ENCODE measurements at regions not wholly inside any gene's neighbourhood (a gene's known extent, or its start where the extent isn't known, plus 50 kb on each side); places are given as distances from the start of the nearest gene placed in this dataset.

DNA sequence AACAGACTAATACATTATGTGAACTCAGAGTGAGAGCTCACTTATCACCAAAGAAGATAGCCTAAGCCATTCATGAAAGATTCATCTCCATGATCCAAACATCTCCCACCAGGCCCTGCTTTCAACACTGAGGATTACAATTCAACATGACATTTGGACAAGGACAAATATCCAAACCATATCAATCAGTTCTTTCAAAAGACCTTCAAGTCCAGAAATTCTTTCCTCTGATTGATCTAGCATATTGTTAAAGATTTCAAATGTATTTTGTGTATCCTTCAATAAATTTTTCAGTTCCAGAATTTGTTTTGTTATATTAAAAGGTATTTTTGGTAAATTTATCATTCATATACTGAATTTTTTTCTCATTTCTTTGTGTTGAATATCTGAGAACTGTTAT, 1055.8 kb downstream of the SLC6A15 start:
- TF ChIP-seq POLR2AphosphoS5 (IDR thresholded peaks at IDR 0.05; ENCODE audit: low read depth, low read length) (no peak), POLR2A (IDR thresholded peaks at IDR 0.05; ENCODE audit: low read depth, low read length) (no peak), TAF1 (IDR thresholded peaks at IDR 0.05; ENCODE audit: borderline replicate concordance, low read depth, low read length) (no peak)
- no peak for DNase-seq (ENCODE audit: insufficient read length)
- no peak for FAIRE-seq

DNA sequence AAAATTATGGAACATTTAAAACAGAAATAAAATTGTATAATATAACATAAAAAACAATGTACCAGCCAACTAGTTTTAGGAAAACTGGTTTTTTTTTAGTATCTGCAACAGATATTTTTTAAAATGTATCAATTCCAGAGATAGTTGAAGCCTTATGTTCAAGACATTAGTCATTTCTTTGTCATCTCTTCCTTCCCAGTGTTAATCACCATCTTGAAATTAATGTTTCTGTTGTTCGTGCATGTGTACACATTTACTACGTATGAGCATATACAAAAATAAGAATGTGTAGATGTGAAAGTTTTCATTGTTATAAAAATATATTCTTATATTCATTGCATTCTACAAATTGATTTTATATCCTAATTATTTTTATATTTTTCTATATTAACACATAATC, 1062.1 kb downstream of the SLC6A15 start:
- TF ChIP-seq POLR2A (IDR thresholded peaks at IDR 0.05; ENCODE audit: low read depth, low read length) (no peak), POLR2AphosphoS5 (IDR thresholded peaks at IDR 0.05; ENCODE audit: low read depth, low read length) (no peak), TAF1 (IDR thresholded peaks at IDR 0.05; ENCODE audit: borderline replicate concordance, low read depth, low read length) (no peak)
- DNase-seq (ENCODE audit: insufficient read length): no peak
- FAIRE-seq: no peak

DNA sequence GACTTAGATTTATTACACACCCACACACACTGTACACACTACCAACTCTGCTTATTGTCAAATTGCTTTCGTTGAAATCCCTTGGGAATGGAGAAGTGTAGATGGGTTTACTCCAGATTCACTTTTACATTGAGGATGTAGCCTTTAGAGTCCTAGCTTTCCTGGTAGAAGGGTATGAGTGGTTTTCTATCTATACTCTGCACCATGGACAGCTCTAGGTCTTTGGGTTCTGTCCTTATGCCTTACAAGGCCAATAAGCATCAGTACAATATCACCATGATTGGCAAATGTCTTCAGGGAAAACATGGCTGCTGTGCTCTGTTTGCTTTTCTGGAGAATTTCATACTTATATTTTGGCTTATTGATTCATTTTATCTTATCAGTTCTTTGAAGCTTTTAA, 1063.9 kb downstream of the SLC6A15 start:
- no peak for TF ChIP-seq TAF1 (IDR thresholded peaks at IDR 0.05; ENCODE audit: borderline replicate concordance, low read depth, low read length)
- TF ChIP-seq POLR2A (IDR thresholded peaks at IDR 0.05; ENCODE audit: low read depth, low read length): no peak
- TF ChIP-seq POLR2AphosphoS5 (IDR thresholded peaks at IDR 0.05; ENCODE audit: low read depth, low read length): no peak
- FAIRE-seq: no peak
- no peak for DNase-seq (ENCODE audit: insufficient read length)

DNA sequence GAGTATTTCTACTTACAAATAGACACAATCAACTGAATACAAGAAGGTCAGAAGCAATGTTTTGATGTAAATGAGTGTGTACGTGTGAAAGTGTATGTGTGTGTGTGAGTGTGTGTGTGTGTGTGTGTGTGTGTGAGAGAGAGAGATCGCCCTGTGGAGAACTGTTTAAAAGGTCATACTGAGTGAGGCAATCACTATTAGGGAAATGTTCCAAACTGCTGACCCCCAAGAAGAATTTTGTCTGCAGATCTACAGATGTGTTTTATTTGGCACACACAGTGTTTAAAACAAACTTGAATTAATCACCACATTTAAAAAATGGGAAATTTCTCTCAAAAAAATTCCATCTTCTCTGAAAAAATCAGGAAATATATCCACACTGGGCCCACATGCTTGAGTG, 1069.1 kb downstream of the SLC6A15 start:
- FAIRE-seq (no peak), DNase-seq (ENCODE audit: insufficient read length) (no peak)
- TF ChIP-seq POLR2A (IDR thresholded peaks at IDR 0.05; ENCODE audit: low read depth, low read length): no peak
- TF ChIP-seq POLR2AphosphoS5 (IDR thresholded peaks at IDR 0.05; ENCODE audit: low read depth, low read length): no peak
- TF ChIP-seq TAF1 (IDR thresholded peaks at IDR 0.05; ENCODE audit: borderline replicate concordance, low read depth, low read length): no peak

DNA sequence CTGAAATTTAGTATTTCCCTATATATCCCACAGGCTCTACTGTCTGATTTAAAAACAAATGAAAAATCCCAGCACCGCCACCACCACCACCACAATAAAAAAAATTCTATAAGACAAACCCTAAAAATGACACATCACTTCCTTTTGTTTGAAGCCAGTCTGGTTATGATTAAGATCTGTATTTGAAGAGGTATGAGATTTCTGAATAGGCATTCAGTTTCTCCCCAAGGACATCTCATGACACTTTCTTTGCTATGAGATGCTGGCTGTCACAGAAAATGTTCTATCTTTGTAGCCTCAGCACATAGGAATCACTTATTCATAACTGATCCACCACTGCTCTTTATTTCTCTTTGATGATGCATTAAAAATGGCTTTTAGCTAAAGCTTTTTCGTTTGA, 1071.0 kb downstream of the SLC6A15 start:
- FAIRE-seq (no peak), DNase-seq (ENCODE audit: insufficient read length) (no peak)
- TF ChIP-seq POLR2A (IDR thresholded peaks at IDR 0.05; ENCODE audit: low read depth, low read length) (no peak), TAF1 (IDR thresholded peaks at IDR 0.05; ENCODE audit: borderline replicate concordance, low read depth, low read length) (no peak), POLR2AphosphoS5 (IDR thresholded peaks at IDR 0.05; ENCODE audit: low read depth, low read length) (no peak)

DNA sequence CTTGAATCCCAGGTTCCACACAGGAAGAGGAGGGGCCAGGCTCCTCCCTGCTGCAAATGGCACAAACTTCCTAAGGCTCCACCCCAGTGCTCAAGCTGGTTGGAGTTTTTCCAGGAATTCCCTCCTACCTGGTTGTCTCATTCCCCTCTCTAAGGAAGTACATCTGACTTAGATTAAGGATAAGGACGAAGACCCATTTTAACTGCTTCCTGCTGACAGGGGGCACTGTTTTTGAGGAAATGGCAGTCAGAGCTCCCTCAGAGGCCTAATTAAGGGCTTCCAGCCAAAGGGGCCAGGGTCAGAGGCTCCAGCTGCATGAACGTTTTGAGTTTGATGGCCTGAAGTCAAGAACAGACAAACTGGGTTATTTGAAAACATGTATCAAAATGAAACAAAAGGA, 1084.7 kb downstream of the SLC6A15 start:
- no peak for FAIRE-seq
- TF ChIP-seq TAF1 (IDR thresholded peaks at IDR 0.05; ENCODE audit: borderline replicate concordance, low read depth, low read length) (no peak), POLR2A (IDR thresholded peaks at IDR 0.05; ENCODE audit: low read depth, low read length) (no peak), POLR2AphosphoS5 (IDR thresholded peaks at IDR 0.05; ENCODE audit: low read depth, low read length) (no peak)
- DNase-seq (ENCODE audit: insufficient read length): no peak

DNA sequence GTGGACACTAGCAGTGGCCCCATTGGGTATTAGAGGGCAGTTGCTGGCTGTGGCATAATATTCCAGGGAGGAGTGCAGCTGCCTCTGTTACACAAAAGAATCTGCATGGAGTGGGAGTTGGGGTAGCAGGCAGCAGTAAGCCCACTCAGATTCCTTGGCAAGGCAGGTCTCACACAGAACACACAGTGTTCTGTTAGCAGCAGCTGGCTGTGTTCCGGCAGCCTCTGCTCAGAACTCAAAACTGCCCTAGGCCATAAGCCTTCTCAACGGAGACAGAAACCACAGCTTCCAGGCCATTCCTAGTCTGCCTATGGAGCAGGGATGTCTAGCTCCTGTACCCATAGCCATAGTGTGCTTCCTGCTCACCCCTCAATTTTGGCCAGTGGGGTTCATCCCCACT, 1085.4 kb downstream of the SLC6A15 start:
- no peak for FAIRE-seq
- no peak for DNase-seq (ENCODE audit: insufficient read length)
- TF ChIP-seq POLR2A (IDR thresholded peaks at IDR 0.05; ENCODE audit: low read depth, low read length) (no peak), POLR2AphosphoS5 (IDR thresholded peaks at IDR 0.05; ENCODE audit: low read depth, low read length) (no peak), TAF1 (IDR thresholded peaks at IDR 0.05; ENCODE audit: borderline replicate concordance, low read depth, low read length) (no peak)

DNA sequence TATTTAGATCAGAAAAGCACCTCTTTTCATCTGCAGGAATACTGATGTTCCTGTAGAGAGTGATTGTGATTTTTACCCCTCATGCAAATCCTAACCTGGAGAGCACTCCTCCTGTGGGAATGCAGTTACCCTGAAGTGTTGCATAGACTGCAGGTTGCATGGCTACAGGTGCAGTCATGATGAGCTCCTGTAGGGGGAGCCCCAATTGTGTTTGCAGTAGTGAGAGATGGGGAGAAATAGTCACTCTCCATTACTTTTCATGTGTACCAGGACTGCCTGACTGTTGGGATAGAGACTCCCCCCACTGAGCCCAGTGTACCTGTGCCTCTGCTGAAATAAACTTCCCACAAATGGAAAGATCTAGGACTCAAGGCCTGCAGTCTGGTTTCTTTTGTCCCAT, 1086.5 kb downstream of the SLC6A15 start:
- no peak for DNase-seq (ENCODE audit: insufficient read length)
- FAIRE-seq: peak; percentile 69
- TF ChIP-seq POLR2AphosphoS5 (IDR thresholded peaks at IDR 0.05; ENCODE audit: low read depth, low read length) (no peak), TAF1 (IDR thresholded peaks at IDR 0.05; ENCODE audit: borderline replicate concordance, low read depth, low read length) (no peak), POLR2A (IDR thresholded peaks at IDR 0.05; ENCODE audit: low read depth, low read length) (no peak)

DNA sequence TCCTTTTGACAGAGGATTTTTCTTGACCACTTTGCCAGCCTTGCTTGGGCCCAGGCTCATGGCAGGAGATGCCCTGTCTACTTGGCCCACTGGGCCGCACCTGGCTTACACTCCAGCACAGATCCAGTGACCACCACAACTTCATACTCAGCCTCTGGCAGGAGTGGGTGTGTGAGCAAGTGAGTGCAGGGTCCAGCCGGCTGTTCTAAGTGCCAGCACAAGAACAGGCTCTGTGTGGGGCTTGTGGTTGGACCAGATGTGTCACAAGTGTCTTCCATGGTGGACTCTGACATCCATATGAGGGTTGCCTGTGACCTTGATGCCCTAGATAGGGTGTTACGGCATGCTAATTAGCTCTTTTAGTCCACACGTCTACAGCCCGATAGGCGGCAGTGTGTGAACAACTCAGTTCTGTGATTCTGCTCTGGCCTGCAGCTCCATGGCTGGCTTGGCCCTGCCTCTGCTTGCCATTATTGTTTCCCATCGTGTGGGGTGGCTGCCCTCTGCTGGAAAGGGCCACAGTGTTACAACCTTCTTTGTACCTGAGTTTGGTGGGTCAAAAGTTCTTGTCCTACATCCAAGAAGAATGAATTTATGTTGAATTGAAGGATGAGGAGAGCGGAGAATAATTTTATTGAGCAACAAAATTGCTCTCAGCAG, 1089.1 kb downstream of the SLC6A15 start:
- FAIRE-seq (peak; percentile 80), DNase-seq (ENCODE audit: insufficient read length) (peak; percentile 5)
- TF ChIP-seq POLR2A (IDR thresholded peaks at IDR 0.05; ENCODE audit: low read depth, low read length) (no peak), TAF1 (IDR thresholded peaks at IDR 0.05; ENCODE audit: borderline replicate concordance, low read depth, low read length) (no peak), POLR2AphosphoS5 (IDR thresholded peaks at IDR 0.05; ENCODE audit: low read depth, low read length) (no peak)

DNA sequence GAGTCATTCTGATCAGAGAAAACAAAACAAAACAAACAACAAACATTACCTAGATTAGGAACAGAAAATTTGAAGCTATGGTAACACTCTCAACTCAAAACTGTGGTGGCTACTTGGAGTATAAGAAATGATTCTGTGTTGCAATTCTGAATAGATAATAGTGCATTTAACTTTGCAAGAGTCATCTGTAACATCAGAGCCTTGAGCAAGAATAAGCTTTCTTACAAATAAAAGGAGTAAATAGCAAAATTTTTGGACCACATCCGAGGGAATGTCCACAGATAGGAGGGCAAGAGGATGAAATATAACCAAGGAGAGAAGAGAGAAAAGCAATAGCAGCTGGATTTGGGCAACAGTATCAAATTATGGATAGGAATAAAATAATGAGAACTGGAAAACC, 1090.6 kb downstream of the SLC6A15 start:
- DNase-seq (ENCODE audit: insufficient read length): no peak
- TF ChIP-seq POLR2A (IDR thresholded peaks at IDR 0.05; ENCODE audit: low read depth, low read length): no peak
- no peak for FAIRE-seq

DNA sequence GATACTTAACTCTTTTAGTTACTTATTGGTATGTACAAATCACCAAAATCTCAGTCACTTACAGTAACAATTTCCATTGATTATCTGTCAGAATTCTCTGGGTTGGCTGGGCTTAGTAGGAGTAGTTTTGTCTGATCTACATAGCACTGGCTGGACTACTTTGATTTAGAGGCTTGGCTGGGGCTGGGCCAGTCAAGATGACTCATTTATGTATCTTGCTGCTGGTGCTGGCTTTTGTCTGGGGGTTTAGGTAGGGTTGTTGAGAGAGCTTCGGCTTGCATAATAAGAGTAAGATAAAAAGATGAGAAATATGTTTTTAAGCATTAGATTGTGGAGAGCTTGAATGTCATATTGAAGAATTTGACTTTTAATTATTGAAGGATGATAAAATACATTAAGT, 1093.7 kb downstream of the SLC6A15 start:
- no peak for FAIRE-seq
- TF ChIP-seq POLR2A (IDR thresholded peaks at IDR 0.05; ENCODE audit: low read depth, low read length): no peak
- TF ChIP-seq POLR2AphosphoS5 (IDR thresholded peaks at IDR 0.05; ENCODE audit: low read depth, low read length): no peak
- TF ChIP-seq TAF1 (IDR thresholded peaks at IDR 0.05; ENCODE audit: borderline replicate concordance, low read depth, low read length): no peak
- DNase-seq (ENCODE audit: insufficient read length): no peak

DNA sequence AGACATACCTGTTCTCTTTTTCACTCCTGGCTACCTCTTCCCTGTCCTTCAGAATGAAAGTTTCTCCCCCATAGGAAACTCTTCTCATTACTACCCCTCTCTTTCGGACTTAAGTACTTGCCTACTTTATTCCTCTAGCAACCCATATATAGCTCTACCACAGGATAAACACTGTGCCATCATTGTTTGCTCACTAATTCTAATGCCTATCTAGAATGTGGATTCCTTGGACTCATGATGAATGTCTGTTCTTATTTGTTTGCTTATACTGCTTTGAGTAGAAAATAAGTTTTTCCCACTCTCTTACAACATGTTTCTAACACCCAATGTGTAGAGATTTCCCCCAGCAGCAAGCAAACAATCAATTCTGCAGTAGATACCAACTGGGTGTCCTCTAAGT, 1094.9 kb downstream of the SLC6A15 start:
- FAIRE-seq (no peak), DNase-seq (ENCODE audit: insufficient read length) (no peak)
- TF ChIP-seq TAF1 (IDR thresholded peaks at IDR 0.05; ENCODE audit: borderline replicate concordance, low read depth, low read length): no peak
- no peak for TF ChIP-seq POLR2A (IDR thresholded peaks at IDR 0.05; ENCODE audit: low read depth, low read length)
- no peak for TF ChIP-seq POLR2AphosphoS5 (IDR thresholded peaks at IDR 0.05; ENCODE audit: low read depth, low read length)

DNA sequence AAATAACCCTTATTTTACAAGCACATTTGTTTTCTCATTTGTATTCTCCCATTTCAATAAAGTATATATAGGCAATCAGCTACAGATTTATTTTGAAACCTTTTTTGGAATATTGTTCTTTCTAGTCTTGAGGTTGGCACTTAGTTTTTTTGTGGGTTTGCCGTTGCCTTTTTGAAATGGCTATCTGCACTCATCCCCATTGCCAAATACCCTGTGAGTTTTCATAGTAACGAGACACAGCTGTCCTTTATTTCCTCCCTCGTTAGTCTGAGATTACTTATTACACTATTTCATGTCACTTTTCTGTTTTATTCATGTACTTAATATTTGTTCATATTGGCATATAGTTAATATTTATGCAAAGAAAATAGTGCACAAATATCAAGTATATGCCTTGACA, 1104.0 kb downstream of the SLC6A15 start:
- DNase-seq (ENCODE audit: insufficient read length): no peak
- FAIRE-seq: no peak
- no peak for TF ChIP-seq TAF1 (IDR thresholded peaks at IDR 0.05; ENCODE audit: borderline replicate concordance, low read depth, low read length)
- no peak for TF ChIP-seq POLR2A (IDR thresholded peaks at IDR 0.05; ENCODE audit: low read depth, low read length)
- no peak for TF ChIP-seq POLR2AphosphoS5 (IDR thresholded peaks at IDR 0.05; ENCODE audit: low read depth, low read length)
